Panc1 (cell line): ENCODE measurements at regions not wholly inside any gene's neighbourhood (a gene's known extent, or its start where the extent isn't known, plus 50 kb on each side); places are given as distances from the start of the nearest gene placed in this dataset.

ENCODE experiments used
- CTCF ChIP-seq: fragments of 450-650 bp; IDR thresholded peaks from 2 replicates; pipeline ENCODE4 v1.5.1; 2017; ENCODE audit warnings: mild to moderate bottlenecking
- POLR2AphosphoS5 ChIP-seq: IDR thresholded peaks from 2 replicates; pipeline ENCODE4 v1.6.1; 2012; ENCODE audit warnings: mild to moderate bottlenecking, low read depth, low read length, moderate library complexity
- TCF7L2 ChIP-seq: IDR thresholded peaks from 2 replicates; pipeline ENCODE4 v1.6.1; 2011; ENCODE audit warnings: mild to moderate bottlenecking, low read depth, low read length, inconsistent platforms
- TF ChIP-seq, protein P1 (sequence below), 2 experiments: IDR thresholded peaks; 2 replicates each; pipeline ENCODE4 v1.6.1; 2011 to 2012; ENCODE audit warnings: low read depth in 2 of 2, control low read depth in 1 of 2, low read length in 1 of 2, mild to moderate bottlenecking in 1 of 2, moderate library complexity in 1 of 2; ENCODE audit not compliant: insufficient read depth in 1 of 2

- TF ChIP-seq CTCF (no peak), POLR2AphosphoS5 (no peak), TCF7L2 (no peak)
- TF ChIP-seq, protein P1, sequence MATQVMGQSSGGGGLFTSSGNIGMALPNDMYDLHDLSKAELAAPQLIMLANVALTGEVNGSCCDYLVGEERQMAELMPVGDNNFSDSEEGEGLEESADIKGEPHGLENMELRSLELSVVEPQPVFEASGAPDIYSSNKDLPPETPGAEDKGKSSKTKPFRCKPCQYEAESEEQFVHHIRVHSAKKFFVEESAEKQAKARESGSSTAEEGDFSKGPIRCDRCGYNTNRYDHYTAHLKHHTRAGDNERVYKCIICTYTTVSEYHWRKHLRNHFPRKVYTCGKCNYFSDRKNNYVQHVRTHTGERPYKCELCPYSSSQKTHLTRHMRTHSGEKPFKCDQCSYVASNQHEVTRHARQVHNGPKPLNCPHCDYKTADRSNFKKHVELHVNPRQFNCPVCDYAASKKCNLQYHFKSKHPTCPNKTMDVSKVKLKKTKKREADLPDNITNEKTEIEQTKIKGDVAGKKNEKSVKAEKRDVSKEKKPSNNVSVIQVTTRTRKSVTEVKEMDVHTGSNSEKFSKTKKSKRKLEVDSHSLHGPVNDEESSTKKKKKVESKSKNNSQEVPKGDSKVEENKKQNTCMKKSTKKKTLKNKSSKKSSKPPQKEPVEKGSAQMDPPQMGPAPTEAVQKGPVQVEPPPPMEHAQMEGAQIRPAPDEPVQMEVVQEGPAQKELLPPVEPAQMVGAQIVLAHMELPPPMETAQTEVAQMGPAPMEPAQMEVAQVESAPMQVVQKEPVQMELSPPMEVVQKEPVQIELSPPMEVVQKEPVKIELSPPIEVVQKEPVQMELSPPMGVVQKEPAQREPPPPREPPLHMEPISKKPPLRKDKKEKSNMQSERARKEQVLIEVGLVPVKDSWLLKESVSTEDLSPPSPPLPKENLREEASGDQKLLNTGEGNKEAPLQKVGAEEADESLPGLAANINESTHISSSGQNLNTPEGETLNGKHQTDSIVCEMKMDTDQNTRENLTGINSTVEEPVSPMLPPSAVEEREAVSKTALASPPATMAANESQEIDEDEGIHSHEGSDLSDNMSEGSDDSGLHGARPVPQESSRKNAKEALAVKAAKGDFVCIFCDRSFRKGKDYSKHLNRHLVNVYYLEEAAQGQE (IDR thresholded peaks at IDR 0.05; ENCODE audit: insufficient read depth in 1 of 2, low read depth in 2 of 2, low read length in 1 of 2), result no peak
These were observed 63.4 kb downstream of the SMIM38 start for GRCh38 chr11:69218946-69219720.
